ENCODE measurements at regions not wholly inside any gene's neighbourhood (a gene's known extent, or its start where the extent isn't known, plus 50 kb on each side); places are given as distances from the start of the nearest gene placed in this dataset.

- TF ChIP-seq CTCF (IDR thresholded peaks at IDR 0.05; ENCODE audit: insufficient read depth, low read depth, low read length) (no peak), EZH2 (IDR thresholded peaks at IDR 0.05; ENCODE audit: insufficient read depth, low read length) (no peak)
These were observed 420.4 kb downstream of the CDH26 start for GRCh38 chr20:60378620-60379019.

Data from astrocyte (in vitro differentiated cells and primary cell).